ENCODE measurements at regions not wholly inside any gene's neighbourhood (a gene's known extent, or its start where the extent isn't known, plus 50 kb on each side); places are given as distances from the start of the nearest gene placed in this dataset.

GRCh38 chr13:81722456-81722855 lies 1381.5 kb upstream of the SPRY2 start:
- no peak for TF ChIP-seq TAF1 (conservative IDR thresholded peaks at IDR 0.05)
- TF ChIP-seq MAX (IDR thresholded peaks at IDR 0.05): no peak
- no peak for TF ChIP-seq REST (IDR thresholded peaks at IDR 0.05)
- no peak for TF ChIP-seq CTCF (IDR thresholded peaks at IDR 0.05; ENCODE audit: low read depth, low read length, missing input control)
- no peak for TF ChIP-seq FOXA2 (IDR thresholded peaks at IDR 0.05)
- TF ChIP-seq HNF4G (IDR thresholded peaks at IDR 0.05): no peak
- TF ChIP-seq JUND (IDR thresholded peaks at IDR 0.05): no peak
- no peak for TF ChIP-seq EGR1 (IDR thresholded peaks at IDR 0.05; ENCODE audit: low read depth in 2 of 2)
- no peak for TF ChIP-seq ZBTB33 (IDR thresholded peaks at IDR 0.05)
- TF ChIP-seq SP1 (IDR thresholded peaks at IDR 0.05): no peak
- no peak for TF ChIP-seq ATF3 (IDR thresholded peaks at IDR 0.05)
- TF ChIP-seq NR2F2 (IDR thresholded peaks at IDR 0.05): no peak
- no peak for TF ChIP-seq GABPA (IDR thresholded peaks at IDR 0.05 in 1 of 2, conservative IDR thresholded peaks at IDR 0.05 in 1 of 2)
- TF ChIP-seq RAD21 (IDR thresholded peaks at IDR 0.05): no peak
- TF ChIP-seq FOXA1 (IDR thresholded peaks at IDR 0.05): no peak
- no peak for TF ChIP-seq YY1 (IDR thresholded peaks at IDR 0.05)
- TF ChIP-seq RXRA (IDR thresholded peaks at IDR 0.05): no peak
- Histone ChIP-seq H3K9ac (ENCODE audit: low read depth in 1 of 2, low read length in 2 of 2) (no peak overlapping the region), H3K4me1 (ENCODE audit: control insufficient read depth in 4 of 4, insufficient read depth in 4 of 4, low read length in 3 of 4) (no peaks in the 10 kb centered on the region), H3K4me3 (ENCODE audit: low read depth in 1 of 3, low read length in 3 of 3) (no peak overlapping the region), H3K27me3 (ENCODE audit: control insufficient read depth in 4 of 4, insufficient read depth in 4 of 4, low read length in 3 of 4) (no peaks in the 10 kb centered on the region), H3K9me3 (ENCODE audit: control insufficient read depth in 4 of 4, low read length in 3 of 4) (peaks cover 0 to 3% (median 0%) of the 10 kb centered on the region in 4 donors), H3K27ac (ENCODE audit: low read depth in 1 of 2, low read length in 2 of 2) (no peak overlapping the region), H3K36me3 (ENCODE audit: control insufficient read depth in 4 of 4, insufficient read depth in 3 of 4, low read depth in 1 of 4, low read length in 3 of 4) (no peaks in the 10 kb centered on the region)
- WGBS: 70% methylated on average over 1 of the region's 1 CpG
- no peak for DNase-seq (ENCODE audit: low spot score)

- no peak overlapping the region for H3K27ac ChIP-seq (ENCODE audit: low read depth in 1 of 2, low read length in 2 of 2)
- no peak for DNase-seq (ENCODE audit: low spot score)
- H3K9me3 ChIP-seq (ENCODE audit: control insufficient read depth in 4 of 4, low read length in 3 of 4): peaks cover 0 to 3% (median 0%) of the 10 kb centered on the region in 4 donors
- H3K36me3 ChIP-seq (ENCODE audit: control insufficient read depth in 4 of 4, insufficient read depth in 3 of 4, low read depth in 1 of 4, low read length in 3 of 4): no peaks in the 10 kb centered on the region
- TF ChIP-seq HNF4A (conservative IDR thresholded peaks at IDR 0.05): no peak
- no peak for TF ChIP-seq MAX (IDR thresholded peaks at IDR 0.05)
- TF ChIP-seq JUND (IDR thresholded peaks at IDR 0.05): no peak
- TF ChIP-seq RXRA (IDR thresholded peaks at IDR 0.05): no peak
- no peak for TF ChIP-seq SP1 (IDR thresholded peaks at IDR 0.05)
- no peak for TF ChIP-seq ATF3 (IDR thresholded peaks at IDR 0.05)
- no peak for TF ChIP-seq EGR1 (IDR thresholded peaks at IDR 0.05; ENCODE audit: low read depth in 2 of 2)
- TF ChIP-seq NR2F2 (IDR thresholded peaks at IDR 0.05): no peak
- no peak for TF ChIP-seq ZBTB33 (IDR thresholded peaks at IDR 0.05)
- no peak for TF ChIP-seq FOXA1 (IDR thresholded peaks at IDR 0.05)
- TF ChIP-seq YY1 (IDR thresholded peaks at IDR 0.05): no peak
- TF ChIP-seq HNF4G (IDR thresholded peaks at IDR 0.05): no peak
- TF ChIP-seq TAF1 (conservative IDR thresholded peaks at IDR 0.05): no peak
- TF ChIP-seq GABPA (IDR thresholded peaks at IDR 0.05 in 1 of 2, conservative IDR thresholded peaks at IDR 0.05 in 1 of 2): no peak
- TF ChIP-seq RAD21 (IDR thresholded peaks at IDR 0.05): no peak
- no peak for TF ChIP-seq FOXA2 (IDR thresholded peaks at IDR 0.05)
- H3K9ac ChIP-seq (ENCODE audit: low read depth in 1 of 2, low read length in 2 of 2): no peak overlapping the region
- no peaks in the 10 kb centered on the region for H3K4me1 ChIP-seq (ENCODE audit: control insufficient read depth in 4 of 4, insufficient read depth in 4 of 4, low read length in 3 of 4)
- H3K27me3 ChIP-seq (ENCODE audit: control insufficient read depth in 4 of 4, insufficient read depth in 4 of 4, low read length in 3 of 4): no peaks in the 10 kb centered on the region
- H3K4me3 ChIP-seq (ENCODE audit: low read depth in 1 of 3, low read length in 3 of 3): no peak overlapping the region
Measured at GRCh38 chr13:81721400-81721799, 1380.5 kb upstream of the SPRY2 start.
